Renal cortex interstitium (tissue), 11 donors: ENCODE measurements at regions not wholly inside any gene's neighbourhood (a gene's known extent, or its start where the extent isn't known, plus 50 kb on each side); places are given as distances from the start of the nearest gene placed in this dataset.

Experiments used
- DNase-seq, 11 donors: peaks; one replicate each; pipeline ENCODE4 v3.0.0-alpha.2; 2013; ENCODE audit warnings: low read depth in 9 of 11, low spot score in 4 of 11; ENCODE audit errors: extremely low read depth in 1 of 11

GRCh38 chr11:11672101-11672500, 50.3 kb upstream of the GALNT18 start:
- DNase-seq: no peak
